ENCODE measurements at regions not wholly inside any gene's neighbourhood (a gene's known extent, or its start where the extent isn't known, plus 50 kb on each side); places are given as distances from the start of the nearest gene placed in this dataset.

GRCh38 chr3:168820810-168821415 is 725.2 kb upstream of the GOLIM4 start:
- Histone ChIP-seq H4K20me1 (ENCODE audit: insufficient read depth, low read length) (no peaks in the 10 kb centered on the region), H3K27me3 (ENCODE audit: insufficient read depth, low read length) (no peaks in the 10 kb centered on the region)
- TF ChIP-seq CTCF (IDR thresholded peaks at IDR 0.05; ENCODE audit: low read length) (no peak), EZH2 (IDR thresholded peaks at IDR 0.05; ENCODE audit: borderline replicate concordance, low read length) (no peak)

GRCh38 chr3:168817177-168817576 is 721.5 kb upstream of the GOLIM4 start:
- no peak overlapping the region for H2AFZ ChIP-seq (ENCODE audit: low read length)
- H3F3A ChIP-seq (ENCODE audit: insufficient read depth, low read length): no peaks in the 10 kb centered on the region
- TF ChIP-seq EZH2 (IDR thresholded peaks at IDR 0.05; ENCODE audit: borderline replicate concordance, low read length) (no peak), CTCF (IDR thresholded peaks at IDR 0.05; ENCODE audit: low read length) (no peak)
- H3K27me3 ChIP-seq (ENCODE audit: insufficient read depth, low read length): no peaks in the 10 kb centered on the region
- H3K9ac ChIP-seq (ENCODE audit: low read length): no peak overlapping the region
- no peaks in the 10 kb centered on the region for H3K79me2 ChIP-seq (ENCODE audit: insufficient read depth, low read length)
- no peak overlapping the region for H3K27ac ChIP-seq (ENCODE audit: low read depth, low read length, poor library complexity, severe bottlenecking)
- H4K20me1 ChIP-seq (ENCODE audit: insufficient read depth, low read length): no peaks in the 10 kb centered on the region
- H3K9me3 ChIP-seq (ENCODE audit: low read length): no peaks in the 10 kb centered on the region
- no peaks in the 10 kb centered on the region for H3K9me2 ChIP-seq (ENCODE audit: low read depth, low read length)
- H3K36me3 ChIP-seq (ENCODE audit: insufficient read depth, low read length): no peaks in the 10 kb centered on the region
- no peak overlapping the region for H3K4me2 ChIP-seq (ENCODE audit: low read length)
- no peaks in the 10 kb centered on the region for H3K4me1 ChIP-seq (ENCODE audit: insufficient read depth, low read length, severe bottlenecking)
- no peak overlapping the region for H3K4me3 ChIP-seq (ENCODE audit: low read depth, low read length, poor library complexity, severe bottlenecking)

More at GRCh38 chr3:168820810-168821415, 725.2 kb upstream of the GOLIM4 start:
- Histone ChIP-seq H3K36me3 (ENCODE audit: insufficient read depth, low read length) (no peaks in the 10 kb centered on the region), H3K9me2 (ENCODE audit: low read depth, low read length) (no peaks in the 10 kb centered on the region), H3K27ac (ENCODE audit: low read depth, low read length, poor library complexity, severe bottlenecking) (no peak overlapping the region), H3F3A (ENCODE audit: insufficient read depth, low read length) (no peaks in the 10 kb centered on the region), H3K79me2 (ENCODE audit: insufficient read depth, low read length) (no peaks in the 10 kb centered on the region), H3K9ac (ENCODE audit: low read length) (no peak overlapping the region), H3K4me3 (ENCODE audit: low read depth, low read length, poor library complexity, severe bottlenecking) (no peak overlapping the region), H3K9me3 (ENCODE audit: low read length) (no peaks in the 10 kb centered on the region), H2AFZ (ENCODE audit: low read length) (no peak overlapping the region), H3K4me2 (ENCODE audit: low read length) (no peak overlapping the region), H3K4me1 (ENCODE audit: insufficient read depth, low read length, severe bottlenecking) (no peaks in the 10 kb centered on the region)

GRCh38 chr3:168815946-168816345 is 720.2 kb upstream of the GOLIM4 start:
- H3K9ac ChIP-seq (ENCODE audit: low read length): no peak overlapping the region
- H3K27ac ChIP-seq (ENCODE audit: low read depth, low read length, poor library complexity, severe bottlenecking): no peak overlapping the region
- no peaks in the 10 kb centered on the region for H3K9me2 ChIP-seq (ENCODE audit: low read depth, low read length)
- TF ChIP-seq CTCF (IDR thresholded peaks at IDR 0.05; ENCODE audit: low read length): no peak
- H3K4me1 ChIP-seq (ENCODE audit: insufficient read depth, low read length, severe bottlenecking): no peaks in the 10 kb centered on the region
- H4K20me1 ChIP-seq (ENCODE audit: insufficient read depth, low read length): no peaks in the 10 kb centered on the region
- no peak overlapping the region for H3K4me2 ChIP-seq (ENCODE audit: low read length)
- no peak overlapping the region for H3K4me3 ChIP-seq (ENCODE audit: low read depth, low read length, poor library complexity, severe bottlenecking)
- no peak overlapping the region for H2AFZ ChIP-seq (ENCODE audit: low read length)
- no peaks in the 10 kb centered on the region for H3K36me3 ChIP-seq (ENCODE audit: insufficient read depth, low read length)
- no peaks in the 10 kb centered on the region for H3K79me2 ChIP-seq (ENCODE audit: insufficient read depth, low read length)
- no peaks in the 10 kb centered on the region for H3F3A ChIP-seq (ENCODE audit: insufficient read depth, low read length)
- H3K27me3 ChIP-seq (ENCODE audit: insufficient read depth, low read length): no peaks in the 10 kb centered on the region
- no peaks in the 10 kb centered on the region for H3K9me3 ChIP-seq (ENCODE audit: low read length)
